GM18520 (cell line): ENCODE measurements at regions not wholly inside any gene's neighbourhood (a gene's known extent, or its start where the extent isn't known, plus 50 kb on each side); places are given as distances from the start of the nearest gene placed in this dataset.

Source experiments
- ATAC-seq: cut with Tn5 transposase; IDR thresholded peaks from one replicate; pipeline ENCODE4 v1.9.1; 2021; ENCODE audit not compliant: unreplicated experiment

- no peak for ATAC-seq
Observed at GRCh38 chr20:39264506-39265172, 302.5 kb downstream of the DHX35 start.

GRCh38 chr20:39263076-39263475 is 300.9 kb downstream of the DHX35 start:
- no peak for ATAC-seq

GRCh38 chr20:39259808-39260207 is 297.7 kb downstream of the DHX35 start:
- no peak for ATAC-seq

- no peak for ATAC-seq
Observed at GRCh38 chr20:39259010-39259803, 297.1 kb downstream of the DHX35 start.

GRCh38 chr20:39258253-39258652 is 296.1 kb downstream of the DHX35 start:
- no peak for ATAC-seq

GRCh38 chr20:39253051-39253755 is 291.1 kb downstream of the DHX35 start:
- no peak for ATAC-seq

GRCh38 chr20:39252035-39252434 is 289.9 kb downstream of the DHX35 start:
- ATAC-seq, result no peak

- ATAC-seq, result no peak
Observed at GRCh38 chr20:39249798-39250197, 287.7 kb downstream of the DHX35 start.

GRCh38 chr20:39248862-39249485 is 286.8 kb downstream of the DHX35 start:
- no peak for ATAC-seq

- ATAC-seq, result no peak
Observed at GRCh38 chr20:39248171-39248861, 286.2 kb downstream of the DHX35 start.

- ATAC-seq, result no peak
Observed at GRCh38 chr20:39246436-39246835, 284.3 kb downstream of the DHX35 start.

- ATAC-seq, result no peak
Observed at GRCh38 chr20:39245685-39246311, 283.7 kb downstream of the DHX35 start.

- no peak for ATAC-seq
Observed at GRCh38 chr20:39243962-39244361, 281.8 kb downstream of the DHX35 start.

GRCh38 chr20:39242614-39243013 is 280.5 kb downstream of the DHX35 start:
- ATAC-seq, result no peak

- ATAC-seq, result no peak
Observed at GRCh38 chr20:39234520-39235095, 272.5 kb downstream of the DHX35 start.

- no peak for ATAC-seq
Observed at GRCh38 chr20:39233755-39234154, 271.6 kb downstream of the DHX35 start.

- no peak for ATAC-seq
Observed at GRCh38 chr20:39227416-39227815, 265.3 kb downstream of the DHX35 start.

- no peak for ATAC-seq
Observed at GRCh38 chr20:39225978-39226377, 263.8 kb downstream of the DHX35 start.

- ATAC-seq, result no peak
Observed at GRCh38 chr20:39225536-39225935, 263.4 kb downstream of the DHX35 start.

GRCh38 chr20:39222101-39222500 is 260.0 kb downstream of the DHX35 start:
- ATAC-seq, result no peak
